Endothelial cell (in vitro differentiated cells): ENCODE measurements at regions not wholly inside any gene's neighbourhood (a gene's known extent, or its start where the extent isn't known, plus 50 kb on each side); places are given as distances from the start of the nearest gene placed in this dataset.

Experiments used
- DNase-seq: peaks from one replicate; pipeline ENCODE4 v3.0.0; 2021; ENCODE audit warnings: low spot score
- H3K27ac Mint-ChIP-seq: one replicate; pipeline ENCODE4 v1.8.0; 2021; ENCODE audit warnings: mixed read lengths, inconsistent platforms; ENCODE audit not compliant: unreplicated experiment
- H3K27me3 Mint-ChIP-seq: one replicate; pipeline ENCODE4 v1.8.0; 2021; ENCODE audit warnings: mild to moderate bottlenecking, moderate library complexity, mixed read lengths, inconsistent platforms; ENCODE audit not compliant: unreplicated experiment
- H3K36me3 Mint-ChIP-seq: one replicate; pipeline ENCODE4 v1.8.0; 2021; ENCODE audit warnings: mild to moderate bottlenecking, low read depth, mixed read lengths, inconsistent platforms; ENCODE audit not compliant: unreplicated experiment
- H3K4me1 Mint-ChIP-seq: one replicate; pipeline ENCODE4 v1.8.0; 2021; ENCODE audit warnings: mild to moderate bottlenecking, mixed read lengths, inconsistent platforms; ENCODE audit not compliant: unreplicated experiment
- H3K4me3 Mint-ChIP-seq: one replicate; pipeline ENCODE4 v1.8.0; 2021; ENCODE audit warnings: mild to moderate bottlenecking, mixed read lengths, inconsistent platforms; ENCODE audit not compliant: unreplicated experiment
- H3K9me3 Mint-ChIP-seq: one replicate; pipeline ENCODE4 v1.8.0; 2021; ENCODE audit warnings: mixed read lengths, inconsistent platforms; ENCODE audit not compliant: unreplicated experiment
- CTCF ChIP-seq: fragments of 200-600 bp; sonication (generic); IDR thresholded peaks from one replicate; pipeline ENCODE4 v1.5.0; 2021; ENCODE audit warnings: antibody characterized with exemption; ENCODE audit not compliant: unreplicated experiment

- no peaks in the 10 kb centered on the region for H3K27me3 Mint-ChIP-seq
- no peak overlapping the region for H3K4me3 Mint-ChIP-seq
- no peaks in the 10 kb centered on the region for H3K9me3 Mint-ChIP-seq
- H3K4me1 Mint-ChIP-seq = no peaks in the 10 kb centered on the region
- TF ChIP-seq CTCF = no peak
- no peak overlapping the region for H3K27ac Mint-ChIP-seq
- no peaks in the 10 kb centered on the region for H3K36me3 Mint-ChIP-seq
- DNase-seq = no peak
Observed at GRCh38 chr3:159058859-159059258, 257.0 kb downstream of the MFSD1 start.

- no peak for DNase-seq
- Mint-ChIP-seq H3K9me3 (no peaks in the 10 kb centered on the region), H3K4me1 (no peaks in the 10 kb centered on the region), H3K4me3 (no peak overlapping the region), H3K36me3 (no peaks in the 10 kb centered on the region), H3K27me3 (no peaks in the 10 kb centered on the region), H3K27ac (no peak overlapping the region)
- TF ChIP-seq CTCF = no peak
Observed at GRCh38 chr3:159059395-159059794, 257.5 kb downstream of the MFSD1 start.

GRCh38 chr3:159062734-159063410 lies 261.0 kb downstream of the MFSD1 start:
- DNase-seq = no peak
- Mint-ChIP-seq H3K27me3 (no peaks in the 10 kb centered on the region), H3K4me1 (no peaks in the 10 kb centered on the region), H3K9me3 (no peaks in the 10 kb centered on the region), H3K4me3 (no peak overlapping the region), H3K36me3 (no peaks in the 10 kb centered on the region), H3K27ac (no peak overlapping the region)
- no peak for TF ChIP-seq CTCF

- no peaks in the 10 kb centered on the region for H3K4me1 Mint-ChIP-seq
- DNase-seq = no peak
- no peaks in the 10 kb centered on the region for H3K9me3 Mint-ChIP-seq
- H3K27ac Mint-ChIP-seq = no peak within 1 kb of the TSS
- no peaks in the 10 kb centered on the region for H3K36me3 Mint-ChIP-seq
- no peak within 1 kb of the TSS for H3K4me3 Mint-ChIP-seq
- no peak for TF ChIP-seq CTCF
- no peaks in the 10 kb centered on the region for H3K27me3 Mint-ChIP-seq
Observed at GRCh38 chr3:159069091-159069490, 267.2 kb downstream of the MFSD1 start, which contains the start of gene IQCJ. Gene IQCJ (plus strand): TSS chr3:159069319.

- DNase-seq = no peak
- Mint-ChIP-seq H3K4me1 (no peaks in the 10 kb centered on the region), H3K4me3 (no peak overlapping the region)
Observed at GRCh38 chr3:159069866-159070425, 268.1 kb downstream of the MFSD1 start.

More at GRCh38 chr3:159069866-159070425, 268.1 kb downstream of the MFSD1 start:
- H3K27me3 Mint-ChIP-seq = no peaks in the 10 kb centered on the region
- H3K36me3 Mint-ChIP-seq = no peaks in the 10 kb centered on the region
- no peaks in the 10 kb centered on the region for H3K9me3 Mint-ChIP-seq
- no peak overlapping the region for H3K27ac Mint-ChIP-seq
- no peak for TF ChIP-seq CTCF
